ENCODE measurements at regions not wholly inside any gene's neighbourhood (a gene's known extent, or its start where the extent isn't known, plus 50 kb on each side); places are given as distances from the start of the nearest gene placed in this dataset.

DNA sequence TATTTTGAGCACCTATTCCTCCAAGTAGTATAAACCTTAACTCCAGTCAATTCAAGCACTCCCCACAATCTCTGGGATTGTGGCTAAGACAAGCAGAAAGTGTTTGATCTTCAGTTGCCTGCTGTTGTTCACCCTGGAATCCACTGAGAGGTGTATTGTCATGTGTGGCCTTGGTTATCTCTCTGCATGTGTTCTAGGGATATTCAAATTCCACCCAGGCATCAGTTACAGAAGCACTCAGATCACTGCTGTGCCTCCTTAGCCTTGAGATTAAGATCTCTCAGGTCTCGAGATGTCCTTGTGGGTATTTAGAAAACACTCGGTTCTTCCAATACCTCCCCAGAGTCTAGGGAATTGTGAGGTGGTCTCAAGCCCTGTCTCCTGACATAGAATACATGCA, 213.3 kb downstream of the SMARCA1 start:
- TF ChIP-seq SUZ12 (IDR thresholded peaks at IDR 0.05) (no peak), FOXK2 (IDR thresholded peaks at IDR 0.05) (no peak)

All from HEK293T (cell line).